B cell (primary cell): ENCODE measurements at regions not wholly inside any gene's neighbourhood (a gene's known extent, or its start where the extent isn't known, plus 50 kb on each side); places are given as distances from the start of the nearest gene placed in this dataset.

ENCODE experiments used
- CTCF ChIP-seq: fragments of 200-600 bp; IDR thresholded peaks from one replicate; pipeline ENCODE4 v1.8.0; 2022; ENCODE audit warnings: antibody characterized with exemption, mild to moderate bottlenecking
- EZH2 ChIP-seq: IDR thresholded peaks from 2 replicates; pipeline ENCODE4 v1.6.1; 2012; ENCODE audit warnings: borderline replicate concordance, low read depth, mild to moderate bottlenecking, moderate library complexity, low read length; ENCODE audit not compliant: insufficient read depth, poor library complexity, severe bottlenecking

- no peak for TF ChIP-seq CTCF
- no peak for TF ChIP-seq EZH2
These were observed 131.1 kb upstream of the SLC38A2 start for GRCh38 chr12:46503637-46504175.
